Right renal pelvis (tissue), 4 donors: ENCODE measurements at regions not wholly inside any gene's neighbourhood (a gene's known extent, or its start where the extent isn't known, plus 50 kb on each side); places are given as distances from the start of the nearest gene placed in this dataset.
"Not testable (repeated sequence)": the region's sequence is repeated elsewhere in the genome, so short reads cannot be mapped to it uniquely, and the experiment has no call there.

Experiments used
- DNase-seq, 4 donors: peaks; one replicate each; pipeline ENCODE4 v3.0.0-alpha.2; 2013; ENCODE audit warnings: low read depth in 4 of 4, low spot score in 3 of 4, missing footprints in 1 of 4

GRCh38 chr3:74165211-74165610 lies 449.2 kb downstream of the CNTN3 start:
- no peak for DNase-seq

- DNase-seq, result no peak
Measured at GRCh38 chr3:74149466-74149865, 465.0 kb downstream of the CNTN3 start.

GRCh38 chr3:74145277-74145676 lies 469.2 kb downstream of the CNTN3 start:
- DNase-seq, result no peak

GRCh38 chr3:74139648-74140047 lies 474.8 kb downstream of the CNTN3 start:
- no peak for DNase-seq

- DNase-seq, result no peak
Measured at GRCh38 chr3:74137790-74138189, 476.7 kb downstream of the CNTN3 start.

- DNase-seq, result no peak
Measured at GRCh38 chr3:74135808-74136207, 478.7 kb downstream of the CNTN3 start.

GRCh38 chr3:74134831-74135230 lies 479.6 kb downstream of the CNTN3 start:
- no peak for DNase-seq

GRCh38 chr3:74131546-74132328 lies 482.7 kb downstream of the CNTN3 start:
- DNase-seq, result not testable (repeated sequence)

GRCh38 chr3:74129611-74130010 lies 484.8 kb downstream of the CNTN3 start:
- DNase-seq, result no peak

- no peak for DNase-seq
Measured at GRCh38 chr3:74129056-74129455, 485.4 kb downstream of the CNTN3 start.

- DNase-seq, result no peak
Measured at GRCh38 chr3:74127256-74127655, 487.2 kb downstream of the CNTN3 start.

- DNase-seq, result no peak
Measured at GRCh38 chr3:74124782-74125181, 489.7 kb downstream of the CNTN3 start.

GRCh38 chr3:74122281-74122680 lies 492.2 kb downstream of the CNTN3 start:
- no peak for DNase-seq

- no peak for DNase-seq
Measured at GRCh38 chr3:74121761-74122160, 492.7 kb downstream of the CNTN3 start.

- DNase-seq, result no peak
Measured at GRCh38 chr3:74119221-74119620, 494.5 kb upstream of the PDZRN3 start.

GRCh38 chr3:74115906-74116305 lies 491.2 kb upstream of the PDZRN3 start:
- no peak for DNase-seq

- DNase-seq, result no peak
Measured at GRCh38 chr3:74107451-74107850, 482.7 kb upstream of the PDZRN3 start.

GRCh38 chr3:74106925-74107324 lies 482.2 kb upstream of the PDZRN3 start:
- no peak for DNase-seq

GRCh38 chr3:74091204-74091603 lies 466.5 kb upstream of the PDZRN3 start:
- DNase-seq, result no peak

GRCh38 chr3:74089814-74090213 lies 465.1 kb upstream of the PDZRN3 start:
- no peak for DNase-seq

GRCh38 chr3:74080056-74080461 lies 455.3 kb upstream of the PDZRN3 start:
- no peak for DNase-seq

GRCh38 chr3:74075241-74075640 lies 450.5 kb upstream of the PDZRN3 start:
- no peak for DNase-seq

- no peak for DNase-seq
Measured at GRCh38 chr3:74074700-74075099, 450.0 kb upstream of the PDZRN3 start.
